ENCODE measurements at regions not wholly inside any gene's neighbourhood (a gene's known extent, or its start where the extent isn't known, plus 50 kb on each side); places are given as distances from the start of the nearest gene placed in this dataset.
"Not testable (repeated sequence)": the region's sequence is repeated elsewhere in the genome, so short reads cannot be mapped to it uniquely, and the experiment has no call there.

DNA sequence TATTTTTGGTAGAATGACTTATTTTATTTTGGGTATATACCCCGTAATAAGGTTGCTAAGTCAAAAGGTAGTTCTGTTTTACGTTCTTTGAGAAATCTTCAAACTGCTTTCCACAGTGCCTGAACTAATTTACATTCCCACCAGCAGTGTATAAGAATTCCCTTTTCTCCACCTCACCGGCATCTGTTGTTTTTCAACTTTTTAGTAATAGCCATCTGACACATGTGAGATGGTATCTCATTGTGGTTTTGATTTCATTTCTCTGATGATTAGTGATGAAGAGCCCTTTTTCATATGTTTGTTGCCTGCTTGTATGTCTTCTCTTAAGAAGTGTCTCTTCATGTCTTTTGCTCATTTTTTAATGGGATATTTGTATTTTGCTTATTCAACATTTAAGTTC lies 215.2 kb upstream of the TFPI start:
- DNase-seq, result no peak
- no peaks in the 10 kb centered on the region for H3K9me3 Mint-ChIP-seq
- H3K36me3 Mint-ChIP-seq (ENCODE audit: low read depth), result no peaks in the 10 kb centered on the region
- ChIA-PET POLR2A (no interaction called here), CTCF (no interaction called here)
- H3K27ac Mint-ChIP-seq, result no peak overlapping the region
- H3K4me1 Mint-ChIP-seq, result no peaks in the 10 kb centered on the region
- no peak overlapping the region for H3K4me3 Mint-ChIP-seq
- H3K27me3 Mint-ChIP-seq, result no peaks in the 10 kb centered on the region

- no peaks in the 10 kb centered on the region for H3K4me1 Mint-ChIP-seq
- DNase-seq, result no peak
- H3K27me3 Mint-ChIP-seq, result no peaks in the 10 kb centered on the region
- H3K36me3 Mint-ChIP-seq (ENCODE audit: low read depth), result no peaks in the 10 kb centered on the region
- H3K9me3 Mint-ChIP-seq, result no peaks in the 10 kb centered on the region
- no peak overlapping the region for H3K4me3 Mint-ChIP-seq
- CTCF ChIA-PET, result no interaction called here
- no peak overlapping the region for H3K27ac Mint-ChIP-seq
- POLR2A ChIA-PET, result no interaction called here
Measured at GRCh38 chr2:187774551-187775071, 220.4 kb upstream of the TFPI start.

DNA sequence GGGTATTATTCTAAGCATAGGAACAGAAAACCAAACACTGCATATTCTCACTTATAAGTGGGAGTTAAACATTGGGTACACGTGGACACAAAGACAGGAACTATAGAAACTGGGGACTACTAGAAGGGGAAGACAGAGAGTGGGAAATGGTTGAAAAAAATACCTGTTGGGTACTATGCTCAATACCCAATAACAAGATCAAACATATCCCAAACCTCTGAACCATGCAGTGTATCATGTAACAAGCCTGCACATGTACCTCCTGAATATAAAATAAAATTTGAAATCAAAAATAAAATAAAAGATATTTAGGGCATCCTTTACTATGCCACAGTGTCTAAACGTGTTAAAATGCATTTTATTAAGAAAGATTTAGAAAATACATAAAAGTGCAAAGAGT lies 221.0 kb upstream of the TFPI start:
- Mint-ChIP-seq H3K27me3 (no peaks in the 10 kb centered on the region), H3K4me1 (no peaks in the 10 kb centered on the region), H3K9me3 (no peaks in the 10 kb centered on the region), H3K27ac (no peak overlapping the region), H3K36me3 (ENCODE audit: low read depth) (no peaks in the 10 kb centered on the region), H3K4me3 (no peak overlapping the region)
- POLR2A ChIA-PET, result no interaction called here
- CTCF ChIA-PET, result no interaction called here
- no peak for DNase-seq

GRCh38 chr2:187775651-187776050 lies 221.4 kb upstream of the TFPI start:
- Mint-ChIP-seq H3K4me3 (no peak overlapping the region), H3K36me3 (ENCODE audit: low read depth) (no peaks in the 10 kb centered on the region), H3K27me3 (no peaks in the 10 kb centered on the region), H3K9me3 (no peaks in the 10 kb centered on the region), H3K4me1 (no peaks in the 10 kb centered on the region), H3K27ac (no peak overlapping the region)
- CTCF ChIA-PET, result no interaction called here
- DNase-seq, result no peak
- POLR2A ChIA-PET, result no interaction called here

- H3K27me3 Mint-ChIP-seq, result no peaks in the 10 kb centered on the region
- POLR2A ChIA-PET, result no interaction called here
Measured at GRCh38 chr2:187782301-187782700, 228.1 kb upstream of the TFPI start.

DNA sequence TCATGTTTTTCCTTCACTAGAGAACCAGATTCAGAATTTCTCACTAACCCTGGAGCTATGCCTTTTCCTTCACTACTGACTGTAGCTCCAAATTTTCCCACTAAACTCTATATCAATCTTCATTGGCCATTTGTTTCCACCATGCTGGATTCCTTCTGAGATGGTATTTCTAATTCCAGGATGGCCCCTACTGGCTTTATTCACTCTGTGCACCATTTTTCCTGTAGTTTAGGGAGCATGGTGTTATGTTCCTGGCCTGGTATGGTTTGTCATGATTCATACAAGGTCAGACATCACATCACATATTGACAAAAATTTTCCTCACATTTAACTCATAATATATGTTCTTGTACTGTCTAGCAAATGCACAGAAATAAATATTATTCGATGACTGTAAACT lies 229.2 kb upstream of the TFPI start:
- Mint-ChIP-seq H3K27ac (no peak overlapping the region), H3K4me3 (no peak overlapping the region), H3K4me1 (no peaks in the 10 kb centered on the region), H3K36me3 (ENCODE audit: low read depth) (no peaks in the 10 kb centered on the region), H3K9me3 (no peaks in the 10 kb centered on the region), H3K27me3 (no peaks in the 10 kb centered on the region)
- CTCF ChIA-PET, result interaction anchor here (0.7 to 1.5 kb wide), 2 partner anchors 17 to 539 kb away, joined by 3 to 4 read pairs; no protein-coding TSS in a partner anchor
- no peak for DNase-seq
- POLR2A ChIA-PET, result no interaction called here

More at GRCh38 chr2:187782301-187782700, 228.1 kb upstream of the TFPI start:
- Mint-ChIP-seq H3K4me3 (no peak overlapping the region), H3K36me3 (ENCODE audit: low read depth) (no peaks in the 10 kb centered on the region), H3K9me3 (no peaks in the 10 kb centered on the region), H3K4me1 (no peaks in the 10 kb centered on the region), H3K27ac (no peak overlapping the region)
- CTCF ChIA-PET, result no interaction called here
- no peak for DNase-seq

- H3K9me3 Mint-ChIP-seq; H3K27ac Mint-ChIP-seq; DNase-seq; POLR2A ChIA-PET; H3K27me3 Mint-ChIP-seq; H3K4me1 Mint-ChIP-seq; H3K36me3 Mint-ChIP-seq (ENCODE audit: low read depth); H3K4me3 Mint-ChIP-seq: not testable (repeated sequence)
- CTCF ChIA-PET, result interaction anchor here (1.5 kb wide), 1 partner anchor 16 kb away, joined by 3 read pairs; no protein-coding TSS in a partner anchor
Measured at GRCh38 chr2:187784138-187784537, 229.9 kb upstream of the TFPI start.

DNA sequence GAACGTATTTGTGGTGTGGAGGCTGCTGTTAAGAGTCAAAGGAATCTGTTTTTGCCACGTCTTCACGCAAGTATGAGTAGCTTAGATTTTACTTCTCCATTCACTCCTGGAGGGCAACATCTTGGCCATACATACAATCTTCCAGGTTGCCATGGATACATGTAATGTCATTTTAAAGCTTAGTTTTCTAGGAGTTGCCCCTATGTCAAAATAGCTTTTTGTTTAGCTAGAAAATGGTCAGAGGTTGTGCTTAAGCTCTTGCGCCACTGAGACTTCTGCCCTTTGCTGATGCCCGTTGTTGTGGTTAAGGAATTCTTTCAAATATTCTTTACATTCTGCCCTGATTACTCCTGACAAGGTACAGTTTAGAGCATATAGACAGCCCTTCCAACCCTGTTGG lies 245.4 kb upstream of the TFPI start:
- Mint-ChIP-seq H3K4me1 (no peaks in the 10 kb centered on the region), H3K36me3 (ENCODE audit: low read depth) (no peaks in the 10 kb centered on the region)

GRCh38 chr2:187803816-187804215 lies 249.6 kb upstream of the TFPI start:
- H3K36me3 Mint-ChIP-seq (ENCODE audit: low read depth), result no peaks in the 10 kb centered on the region
- CTCF ChIA-PET, result no interaction called here
- no peak overlapping the region for H3K4me3 Mint-ChIP-seq

More for the DNA sequence above, 245.4 kb upstream of the TFPI start:
- Mint-ChIP-seq H3K4me3 (no peak overlapping the region), H3K27me3 (no peaks in the 10 kb centered on the region), H3K9me3 (no peaks in the 10 kb centered on the region), H3K27ac (no peak overlapping the region)
- POLR2A ChIA-PET, result no interaction called here
- CTCF ChIA-PET, result interaction anchor here (1.1 kb wide), 1 partner anchor 16 kb away, joined by 3 read pairs; no protein-coding TSS in a partner anchor
- DNase-seq, result no peak

GRCh38 chr2:187815113-187815512 lies 260.9 kb upstream of the TFPI start:
- H3K4me3 Mint-ChIP-seq, result no peak overlapping the region
- no peaks in the 10 kb centered on the region for H3K27me3 Mint-ChIP-seq
- DNase-seq, result no peak
- POLR2A ChIA-PET, result no interaction called here
- CTCF ChIA-PET, result no interaction called here
- no peaks in the 10 kb centered on the region for H3K9me3 Mint-ChIP-seq
- H3K4me1 Mint-ChIP-seq, result no peaks in the 10 kb centered on the region
- no peaks in the 10 kb centered on the region for H3K36me3 Mint-ChIP-seq (ENCODE audit: low read depth)
- no peak overlapping the region for H3K27ac Mint-ChIP-seq

More at GRCh38 chr2:187803816-187804215, 249.6 kb upstream of the TFPI start:
- POLR2A ChIA-PET, result no interaction called here
- Mint-ChIP-seq H3K4me1 (no peaks in the 10 kb centered on the region), H3K27ac (no peak overlapping the region), H3K27me3 (no peaks in the 10 kb centered on the region), H3K9me3 (peaks cover 3% of the 10 kb centered on the region)
- no peak for DNase-seq

DNA sequence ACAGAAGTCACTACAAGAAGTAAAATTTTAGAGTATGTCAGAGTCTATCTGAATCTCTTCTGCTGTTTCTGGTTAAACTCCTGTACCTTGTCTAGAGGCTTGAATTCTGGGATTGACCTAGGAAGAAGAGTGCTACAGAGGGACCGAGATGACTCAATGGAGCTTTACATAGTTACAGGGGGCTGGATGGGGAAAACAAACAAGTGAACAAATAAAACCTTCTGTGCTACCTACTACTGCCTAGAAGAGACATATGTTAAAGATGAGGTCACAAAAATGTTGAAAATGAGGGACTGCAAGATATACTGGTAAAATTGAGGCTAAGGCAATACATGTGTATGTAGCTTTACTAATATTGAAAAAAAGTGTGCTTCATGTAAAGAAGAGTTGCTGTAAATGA lies 265.4 kb upstream of the TFPI start:
- CTCF ChIA-PET, result interaction anchor here (0.6 kb wide), 1 partner anchor 39 kb away, joined by 4 read pairs; no protein-coding TSS in a partner anchor
- Mint-ChIP-seq H3K27ac (no peak overlapping the region), H3K4me3 (no peak overlapping the region), H3K4me1 (no peaks in the 10 kb centered on the region), H3K27me3 (no peaks in the 10 kb centered on the region), H3K9me3 (no peaks in the 10 kb centered on the region), H3K36me3 (ENCODE audit: low read depth) (no peaks in the 10 kb centered on the region)
- DNase-seq, result no peak
- POLR2A ChIA-PET, result no interaction called here

GRCh38 chr2:187825108-187825507 lies 270.9 kb upstream of the TFPI start:
- no peak overlapping the region for H3K27ac Mint-ChIP-seq
- H3K4me3 Mint-ChIP-seq, result no peak overlapping the region
- H3K4me1 Mint-ChIP-seq, result no peaks in the 10 kb centered on the region
- no peaks in the 10 kb centered on the region for H3K27me3 Mint-ChIP-seq
- DNase-seq, result no peak
- H3K9me3 Mint-ChIP-seq, result no peaks in the 10 kb centered on the region
- ChIA-PET POLR2A (no interaction called here), CTCF (no interaction called here)
- no peaks in the 10 kb centered on the region for H3K36me3 Mint-ChIP-seq (ENCODE audit: low read depth)

DNA sequence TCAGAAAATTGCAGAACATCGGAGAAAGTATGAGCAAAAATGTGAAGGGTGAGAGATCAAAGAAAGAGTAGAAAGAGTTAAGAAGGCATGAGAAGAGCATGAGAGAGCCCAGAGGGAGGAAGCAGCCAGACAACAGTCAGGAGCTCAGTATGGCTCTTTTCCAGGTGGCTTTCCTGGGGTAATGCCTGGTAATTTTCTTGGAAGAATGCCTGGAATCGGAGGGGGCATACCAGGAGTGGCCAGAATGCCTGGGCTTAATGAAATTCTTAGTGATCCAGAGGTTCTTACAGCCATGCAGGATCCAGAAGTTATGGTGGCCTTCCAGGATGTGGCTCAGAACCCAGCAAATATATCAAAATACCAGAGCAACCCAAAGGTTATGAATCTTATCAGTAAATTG lies 271.8 kb upstream of the TFPI start:
- Mint-ChIP-seq H3K27ac (no peak overlapping the region), H3K36me3 (ENCODE audit: low read depth) (no peaks in the 10 kb centered on the region), H3K9me3 (no peaks in the 10 kb centered on the region), H3K27me3 (no peaks in the 10 kb centered on the region), H3K4me3 (no peak overlapping the region), H3K4me1 (no peaks in the 10 kb centered on the region)
- no peak for DNase-seq
- ChIA-PET CTCF (no interaction called here), POLR2A (no interaction called here)

GRCh38 chr2:187834787-187835186 lies 280.6 kb upstream of the TFPI start:
- no peaks in the 10 kb centered on the region for H3K4me1 Mint-ChIP-seq
- H3K27ac Mint-ChIP-seq, result no peak overlapping the region
- no peaks in the 10 kb centered on the region for H3K9me3 Mint-ChIP-seq
- no peaks in the 10 kb centered on the region for H3K27me3 Mint-ChIP-seq
- CTCF ChIA-PET, result no interaction called here
- H3K4me3 Mint-ChIP-seq, result no peak overlapping the region
- POLR2A ChIA-PET, result no interaction called here
- DNase-seq, result no peak
- no peaks in the 10 kb centered on the region for H3K36me3 Mint-ChIP-seq (ENCODE audit: low read depth)
